OCI-LY7 (cell line): ENCODE measurements at regions not wholly inside any gene's neighbourhood (a gene's known extent, or its start where the extent isn't known, plus 50 kb on each side); places are given as distances from the start of the nearest gene placed in this dataset.
"Not testable (repeated sequence)": the region's sequence is repeated elsewhere in the genome, so short reads cannot be mapped to it uniquely, and the experiment has no call there.

Source experiments
- BruUV-seq: library from RNA; stranded (reverse); fragments of 400-500 nt; replicated peaks from 2 replicates; lab custom pipeline; 2021; lab: Mats Ljungman, UMichigan
- CTCF ChIA-PET: fragments of 300-600 bp; sonication (Branson Sonifier 250); formaldehyde crosslinking; loops from one replicate; lab custom pipeline; 2022; ENCODE audit warnings: antibody characterized with exemption; ENCODE audit not compliant: unreplicated experiment; lab: Charles Lee
- POLR2A ChIA-PET: fragments of 300-600 bp; sonication (Branson Sonifier 250); formaldehyde crosslinking; loops from one replicate; lab custom pipeline; 2022; ENCODE audit warnings: antibody characterized with exemption; lab: Charles Lee
- DNase-seq: peaks from one replicate; pipeline ENCODE4 v3.0.0-alpha.2; 2015; ENCODE audit warnings: low spot score
- H2AFZ ChIP-seq: fragments of 200-600 bp; sonication (generic), shearing (Covaris generic); 2 replicates; pipeline ENCODE4 v1.6.1; 2014; ENCODE audit warnings: mild to moderate bottlenecking, antibody characterized with exemption, low read length, moderate library complexity
- H3K27ac ChIP-seq: fragments of 200-600 bp; sonication (generic); 2 replicates; pipeline ENCODE4 v1.5.1; 2014; ENCODE audit warnings: mixed run types, low read depth, mild to moderate bottlenecking, moderate library complexity, low read length, inconsistent platforms; ENCODE audit not compliant: poor library complexity, severe bottlenecking
- H3K36me3 ChIP-seq: fragments of 200-600 bp; sonication (generic); 2 replicates; pipeline ENCODE4 v1.6.1; 2014; ENCODE audit warnings: mild to moderate bottlenecking, antibody characterized with exemption, low read length, moderate library complexity, mixed read lengths; ENCODE audit not compliant: insufficient read depth
- H3K4me1 ChIP-seq: fragments of 200-600 bp; sonication (generic); 2 replicates; pipeline ENCODE4 v1.5.1; 2014; ENCODE audit warnings: mild to moderate bottlenecking, low read length; ENCODE audit not compliant: insufficient read depth, poor library complexity, severe bottlenecking
- H3K4me2 ChIP-seq: fragments of 200-600 bp; sonication (generic); 2 replicates; pipeline ENCODE4 v1.6.1; 2014; ENCODE audit warnings: mild to moderate bottlenecking, low read length
- H3K4me3 ChIP-seq: fragments of 200-600 bp; sonication (generic); 2 replicates; pipeline ENCODE4 v1.5.1; 2014; ENCODE audit warnings: mild to moderate bottlenecking, low read depth, low read length; ENCODE audit not compliant: poor library complexity, severe bottlenecking
- H3K79me2 ChIP-seq: fragments of 200-600 bp; sonication (generic); 2 replicates; pipeline ENCODE4 v1.6.1; 2016; ENCODE audit warnings: low read depth, mild to moderate bottlenecking, low read length, moderate library complexity, mixed read lengths; ENCODE audit not compliant: insufficient read depth
- H3K9me2 ChIP-seq: fragments of 200-600 bp; sonication (generic); 2 replicates; pipeline ENCODE4 v1.6.1; 2016; ENCODE audit warnings: mild to moderate bottlenecking, low read length, mixed read lengths; ENCODE audit not compliant: insufficient read depth
- H3K9me3 ChIP-seq: fragments of 200-600 bp; sonication (generic); 2 replicates; pipeline ENCODE4 v1.6.1; 2014; ENCODE audit warnings: mild to moderate bottlenecking, mixed run types, low read length, mixed read lengths
- H4K20me1 ChIP-seq: fragments of 200-600 bp; sonication (generic); 2 replicates; pipeline ENCODE4 v1.6.1; 2014; ENCODE audit warnings: mild to moderate bottlenecking, antibody characterized with exemption, low read length, moderate library complexity, mixed read lengths; ENCODE audit not compliant: insufficient read depth
- EZH2phosphoT487 ChIP-seq: fragments of 200-600 bp; sonication (generic); IDR thresholded peaks from 2 replicates; pipeline ENCODE4 v1.6.1; 2018; ENCODE audit warnings: low read depth, borderline replicate concordance, mild to moderate bottlenecking, mixed run types, antibody characterized with exemption, low read length, moderate library complexity, mixed read lengths
- intact Hi-C: fragments of 100-400 bp; cut with micrococcal nuclease; formaldehyde crosslinking; loops from one replicate; pipeline ENCODE4 v1.10.0; 2022; ENCODE audit not compliant: unreplicated experiment
- TF ChIP-seq, protein P1 (sequence below): fragments of 200-600 bp; sonication (generic); conservative IDR thresholded peaks from 2 replicates; pipeline ENCODE4 v1.5.1; 2014; ENCODE audit warnings: mild to moderate bottlenecking, antibody characterized with exemption, low read length, moderate library complexity, mixed read lengths

DNA sequence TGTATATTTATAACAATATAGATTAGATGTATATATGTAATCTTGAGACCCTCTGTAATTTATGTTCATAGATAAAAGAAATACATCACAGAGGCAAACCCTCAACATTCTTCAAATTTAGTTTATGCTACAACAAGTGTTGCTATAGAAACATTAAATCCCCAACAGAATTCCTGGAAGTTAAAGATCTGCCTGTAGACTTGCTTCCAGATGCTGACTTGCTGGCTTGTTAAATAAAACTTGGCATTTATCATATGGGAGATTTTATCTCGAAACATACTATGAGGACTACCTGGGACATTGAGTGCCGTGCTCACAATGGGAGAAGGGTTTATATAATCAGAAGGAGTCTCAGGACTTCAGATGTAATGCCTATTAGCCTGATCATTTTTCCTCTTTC is 136.3 kb upstream of the PLXNC1 start:
- H2AFZ ChIP-seq: no peak overlapping the region
- no peaks in the 10 kb centered on the region for H4K20me1 ChIP-seq
- TF ChIP-seq, protein P1, sequence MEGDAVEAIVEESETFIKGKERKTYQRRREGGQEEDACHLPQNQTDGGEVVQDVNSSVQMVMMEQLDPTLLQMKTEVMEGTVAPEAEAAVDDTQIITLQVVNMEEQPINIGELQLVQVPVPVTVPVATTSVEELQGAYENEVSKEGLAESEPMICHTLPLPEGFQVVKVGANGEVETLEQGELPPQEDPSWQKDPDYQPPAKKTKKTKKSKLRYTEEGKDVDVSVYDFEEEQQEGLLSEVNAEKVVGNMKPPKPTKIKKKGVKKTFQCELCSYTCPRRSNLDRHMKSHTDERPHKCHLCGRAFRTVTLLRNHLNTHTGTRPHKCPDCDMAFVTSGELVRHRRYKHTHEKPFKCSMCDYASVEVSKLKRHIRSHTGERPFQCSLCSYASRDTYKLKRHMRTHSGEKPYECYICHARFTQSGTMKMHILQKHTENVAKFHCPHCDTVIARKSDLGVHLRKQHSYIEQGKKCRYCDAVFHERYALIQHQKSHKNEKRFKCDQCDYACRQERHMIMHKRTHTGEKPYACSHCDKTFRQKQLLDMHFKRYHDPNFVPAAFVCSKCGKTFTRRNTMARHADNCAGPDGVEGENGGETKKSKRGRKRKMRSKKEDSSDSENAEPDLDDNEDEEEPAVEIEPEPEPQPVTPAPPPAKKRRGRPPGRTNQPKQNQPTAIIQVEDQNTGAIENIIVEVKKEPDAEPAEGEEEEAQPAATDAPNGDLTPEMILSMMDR: no peak
- TF ChIP-seq EZH2phosphoT487: no peak
- H3K79me2 ChIP-seq: no peaks in the 10 kb centered on the region
- DNase-seq: no peak
- H3K4me1 ChIP-seq: no peaks in the 10 kb centered on the region
- H3K36me3 ChIP-seq: no peaks in the 10 kb centered on the region
- ChIA-PET CTCF (no interaction called here), POLR2A (no interaction called here)
- intact Hi-C loops: no loop called here
- no TSS peak for BruUV-seq
- no peak overlapping the region for H3K27ac ChIP-seq
- H3K4me2 ChIP-seq: no peak overlapping the region
- H3K9me3 ChIP-seq: no peaks in the 10 kb centered on the region
- H3K9me2 ChIP-seq: no peaks in the 10 kb centered on the region
- H3K4me3 ChIP-seq: no peak overlapping the region

DNA sequence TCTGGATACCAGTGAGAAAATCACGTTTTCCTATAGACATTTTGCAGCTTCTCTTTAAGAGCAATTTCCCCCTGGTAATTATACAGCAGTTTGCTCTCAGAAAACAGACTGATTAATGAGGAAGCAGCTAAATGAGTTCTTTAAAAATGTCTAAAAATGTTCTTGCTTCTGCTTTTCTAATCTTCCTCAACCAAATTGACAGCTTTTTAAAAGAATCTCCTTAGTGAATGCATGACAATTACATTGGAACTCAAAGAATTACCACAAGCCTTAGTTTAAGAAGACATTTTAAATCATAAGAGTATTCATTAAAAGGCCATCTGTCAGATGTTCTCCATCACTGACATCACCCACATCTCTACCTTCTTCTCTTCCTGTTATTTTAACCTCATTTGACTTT is 135.8 kb upstream of the PLXNC1 start:
- Histone ChIP-seq H3K4me3 (no peak overlapping the region), H3K36me3 (no peaks in the 10 kb centered on the region), H3K9me2 (no peaks in the 10 kb centered on the region), H3K9me3 (no peaks in the 10 kb centered on the region), H3K4me1 (no peaks in the 10 kb centered on the region), H3K27ac (no peak overlapping the region), H4K20me1 (no peaks in the 10 kb centered on the region), H3K4me2 (no peak overlapping the region), H2AFZ (no peak overlapping the region), H3K79me2 (no peaks in the 10 kb centered on the region)
- BruUV-seq: no TSS peak
- intact Hi-C loops: no loop called here
- ChIA-PET CTCF (no interaction called here), POLR2A (no interaction called here)
- TF ChIP-seq, protein P1: no peak
- no peak for TF ChIP-seq EZH2phosphoT487
- DNase-seq: no peak

DNA sequence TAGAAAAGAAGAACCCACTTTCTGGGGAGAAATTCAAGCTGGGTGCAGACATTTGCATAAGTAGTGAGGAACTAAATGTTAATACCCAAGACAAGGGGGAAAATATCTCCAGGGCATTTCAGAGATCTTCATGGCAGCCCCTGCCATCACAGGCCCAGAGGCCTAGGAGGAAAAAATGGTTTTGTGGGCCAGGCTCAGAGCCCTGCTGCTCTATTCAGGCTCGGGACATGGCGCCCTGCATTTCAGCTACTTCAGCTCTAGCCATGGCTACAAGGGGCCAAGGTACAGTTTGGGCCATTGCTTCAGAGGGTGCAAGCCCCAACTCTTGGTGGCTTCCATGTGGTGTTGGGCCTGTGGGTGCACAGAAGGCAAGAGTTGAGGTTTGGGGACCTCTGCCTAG is 131.1 kb upstream of the PLXNC1 start:
- POLR2A ChIA-PET, H3K4me3 ChIP-seq, H3K9me3 ChIP-seq, DNase-seq, H3K4me1 ChIP-seq, H3K36me3 ChIP-seq, H2AFZ ChIP-seq, H3K4me2 ChIP-seq, H3K27ac ChIP-seq, H3K9me2 ChIP-seq, intact Hi-C loops, H4K20me1 ChIP-seq, CTCF ChIA-PET, BruUV-seq, H3K79me2 ChIP-seq: not testable (repeated sequence)
